Stomach (tissue), 8 donors: ENCODE measurements at regions not wholly inside any gene's neighbourhood (a gene's known extent, or its start where the extent isn't known, plus 50 kb on each side); places are given as distances from the start of the nearest gene placed in this dataset.

Experiments used
- DNase-seq, 2 donors: peaks; one replicate each; pipeline versions ENCODE4 v3.0.0 to v3.0.0-alpha.2; 2013 to 2019
- H3K27ac ChIP-seq, 5 donors: fragments of 200-600 bp in 4 of 5; sonication (generic) in 4 of 5; one replicate each; pipeline ENCODE4 v1.5.1; 2013 to 2019; ENCODE audit warnings: mild to moderate bottlenecking in 1 of 5, moderate library complexity in 1 of 5
- H3K27me3 ChIP-seq, 3 donors: fragments of 200-600 bp; sonication (generic); one replicate each; pipeline ENCODE4 v1.5.1; 2017 to 2019; ENCODE audit warnings: mixed run types in 1 of 3
- H3K36me3 ChIP-seq, 4 donors: fragments of 200-600 bp; sonication (generic); 1 replicate in 3 of 4; 2 replicates in 1 of 4; pipeline ENCODE4 v1.5.1; 2016 to 2019
- H3K4me1 ChIP-seq, 4 donors: fragments of 200-600 bp; sonication (generic); one replicate each; pipeline ENCODE4 v1.5.1; 2016 to 2019
- H3K4me3 ChIP-seq, 4 donors: fragments of 200-600 bp; sonication (generic) in 3 of 4; one replicate each; pipeline ENCODE4 v1.5.1; 2016 to 2019; ENCODE audit warnings: mild to moderate bottlenecking in 1 of 4
- H3K9me3 ChIP-seq, 4 donors: fragments of 200-600 bp; sonication (generic); one replicate each; pipeline ENCODE4 v1.5.1; 2016 to 2019
- EP300 ChIP-seq: sonication (generic); formaldehyde crosslinking; IDR thresholded peaks from one replicate; pipeline ENCODE4 v1.6.1; 2017; ENCODE audit warnings: antibody characterized with exemption
- POLR2A ChIP-seq, 4 donors: fragments of 450-650 bp; IDR thresholded peaks; one replicate each; pipeline ENCODE4 v1.6.1; 2016; ENCODE audit warnings: antibody characterized with exemption in 4 of 4, control low read depth in 2 of 4, mild to moderate bottlenecking in 1 of 4, moderate library complexity in 1 of 4
- POLR2AphosphoS5 ChIP-seq, 3 donors: sonication (generic); formaldehyde crosslinking; IDR thresholded peaks; one replicate each; pipeline ENCODE4 v1.6.1; 2016; ENCODE audit warnings: antibody characterized with exemption in 3 of 3
- WGBS, 5 donors: extraction: QIAGEN DNeasy Blood & Tissue Kit in 3 of 5; methylation state at CpG; one replicate each; pipeline versions ENCODE4 v1.1.5 to v1.1.7; 2013 to 2018; 5-methylcytosine and 5-hydroxymethylcytosine counted together
- intact Hi-C: fragments of 100-400 bp; cut with DNase I; formaldehyde crosslinking; loops from one replicate; pipeline ENCODE4 v1.15.1; 2023; ENCODE audit warnings: low total_unique reads
- TF ChIP-seq, protein P1 (sequence below), 7 experiments: fragments of 450-650 bp in 4 of 7; fragments of 200-600 bp in 3 of 7; sonication (generic) in 3 of 7; IDR thresholded peaks; one replicate each; pipeline ENCODE4 v1.5.1; 2016 to 2019; ENCODE audit warnings: antibody characterized with exemption in 7 of 7, control low read depth in 2 of 7, mild to moderate bottlenecking in 1 of 7
- donor health status: healthy with polysubstance abuse.
- donor health status: Bipolar disorder and iron deficiency.
- donor health status: healthy.

- Histone ChIP-seq H3K9me3 (peaks cover 0 to 10% (median 4%) of the 10 kb centered on the region in 4 donors), H3K4me3 (no peak overlapping the region), H3K27me3 (no peaks in the 10 kb centered on the region), H3K36me3 (no peaks in the 10 kb centered on the region), H3K27ac (no peak overlapping the region), H3K4me1 (no peaks in the 10 kb centered on the region)
- DNase-seq: no peak
- intact Hi-C loops: no loop called here
- 88 to 95% (median 93%) methylated on average over 4 of the region's 4 CpGs for WGBS, 5 donors
- TF ChIP-seq POLR2AphosphoS5 (IDR thresholded peaks at IDR 0.05): no peak
- TF ChIP-seq EP300: no peak
- TF ChIP-seq, protein P1, sequence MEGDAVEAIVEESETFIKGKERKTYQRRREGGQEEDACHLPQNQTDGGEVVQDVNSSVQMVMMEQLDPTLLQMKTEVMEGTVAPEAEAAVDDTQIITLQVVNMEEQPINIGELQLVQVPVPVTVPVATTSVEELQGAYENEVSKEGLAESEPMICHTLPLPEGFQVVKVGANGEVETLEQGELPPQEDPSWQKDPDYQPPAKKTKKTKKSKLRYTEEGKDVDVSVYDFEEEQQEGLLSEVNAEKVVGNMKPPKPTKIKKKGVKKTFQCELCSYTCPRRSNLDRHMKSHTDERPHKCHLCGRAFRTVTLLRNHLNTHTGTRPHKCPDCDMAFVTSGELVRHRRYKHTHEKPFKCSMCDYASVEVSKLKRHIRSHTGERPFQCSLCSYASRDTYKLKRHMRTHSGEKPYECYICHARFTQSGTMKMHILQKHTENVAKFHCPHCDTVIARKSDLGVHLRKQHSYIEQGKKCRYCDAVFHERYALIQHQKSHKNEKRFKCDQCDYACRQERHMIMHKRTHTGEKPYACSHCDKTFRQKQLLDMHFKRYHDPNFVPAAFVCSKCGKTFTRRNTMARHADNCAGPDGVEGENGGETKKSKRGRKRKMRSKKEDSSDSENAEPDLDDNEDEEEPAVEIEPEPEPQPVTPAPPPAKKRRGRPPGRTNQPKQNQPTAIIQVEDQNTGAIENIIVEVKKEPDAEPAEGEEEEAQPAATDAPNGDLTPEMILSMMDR (IDR thresholded peaks at IDR 0.05): no peak
These were observed 174.4 kb upstream of the SPRY2 start for GRCh38 chr13:80515296-80515695.

- intact Hi-C loops: no loop called here
- peaks cover 0 to 10% (median 4%) of the 10 kb centered on the region in 4 donors for H3K9me3 ChIP-seq
- WGBS, 5 donors: 61 to 73% (median 65%) methylated on average over 1 of the region's 1 CpG
These were observed 172.3 kb upstream of the SPRY2 start for GRCh38 chr13:80513196-80513595.

GRCh38 chr13:80510686-80511085 lies 169.8 kb upstream of the SPRY2 start:
- intact Hi-C loops: no loop called here
- no peaks in the 10 kb centered on the region for H3K36me3 ChIP-seq
- H3K4me3 ChIP-seq: no peak overlapping the region
- H3K4me1 ChIP-seq: no peaks in the 10 kb centered on the region
- WGBS, 5 donors: 69 to 84% (median 78%) methylated on average over 2 of the region's 2 CpGs
- peaks cover 0 to 9% (median 1%) of the 10 kb centered on the region in 4 donors for H3K9me3 ChIP-seq
- no peak overlapping the region for H3K27ac ChIP-seq
- TF ChIP-seq, protein P1 (IDR thresholded peaks at IDR 0.05): no peak
- TF ChIP-seq EP300 (no peak), POLR2A (IDR thresholded peaks at IDR 0.05) (no peak), POLR2AphosphoS5 (IDR thresholded peaks at IDR 0.05) (no peak)
- no peaks in the 10 kb centered on the region for H3K27me3 ChIP-seq
- DNase-seq: peak in 1 of 2 donors; percentile 26

More at GRCh38 chr13:80513196-80513595, 172.3 kb upstream of the SPRY2 start:
- Histone ChIP-seq H3K36me3 (no peaks in the 10 kb centered on the region), H3K4me3 (no peak overlapping the region), H3K4me1 (no peaks in the 10 kb centered on the region), H3K27ac (no peak overlapping the region), H3K27me3 (no peaks in the 10 kb centered on the region)
- DNase-seq: no peak
- TF ChIP-seq, protein P1 (IDR thresholded peaks at IDR 0.05): no peak
- TF ChIP-seq EP300 (no peak), POLR2A (IDR thresholded peaks at IDR 0.05) (no peak), POLR2AphosphoS5 (IDR thresholded peaks at IDR 0.05) (no peak)

DNA sequence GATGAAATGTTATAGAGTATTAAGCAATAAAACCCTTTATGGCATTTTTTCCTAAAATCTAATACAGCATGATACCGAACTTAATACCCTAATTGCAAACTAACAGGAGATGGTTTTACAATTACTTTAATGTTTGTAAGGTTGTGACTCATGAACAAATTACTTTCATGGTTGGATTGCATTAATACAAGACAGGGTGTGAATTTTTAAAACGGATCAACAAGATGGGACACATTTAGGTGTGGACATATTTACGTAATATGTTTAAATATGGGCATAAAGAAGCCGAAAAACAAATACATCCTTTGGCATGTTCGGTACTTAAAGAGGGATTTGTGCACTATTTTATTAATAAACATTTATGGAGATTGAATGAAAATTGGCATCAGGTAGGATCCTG lies 168.3 kb upstream of the SPRY2 start:
- Histone ChIP-seq H3K27me3 (no peaks in the 10 kb centered on the region), H3K4me1 (no peaks in the 10 kb centered on the region), H3K9me3 (peaks cover 0 to 11% (median 2%) of the 10 kb centered on the region in 4 donors), H3K4me3 (no peak overlapping the region), H3K27ac (no peak overlapping the region), H3K36me3 (no peaks in the 10 kb centered on the region)
- TF ChIP-seq EP300 (no peak), POLR2A (IDR thresholded peaks at IDR 0.05) (no peak), POLR2AphosphoS5 (IDR thresholded peaks at IDR 0.05) (no peak)
- TF ChIP-seq, protein P1 (IDR thresholded peaks at IDR 0.05): no peak
- intact Hi-C loops: no loop called here
- 76 to 90% (median 87%) methylated on average over 5 of the region's 5 CpGs for WGBS, 5 donors
- no peak for DNase-seq
